GM12865 (cell line): ENCODE measurements at regions not wholly inside any gene's neighbourhood (a gene's known extent, or its start where the extent isn't known, plus 50 kb on each side); places are given as distances from the start of the nearest gene placed in this dataset.
A peak's percentile ranks its signal among the peaks of the same experiment; 100 is the strongest.

ENCODE experiments used
- DNase-seq: peaks from one replicate; pipeline ENCODE4 v3.0.0; 2010; ENCODE audit warnings: low read depth
- H3K4me3 ChIP-seq: 2 replicates; pipeline ENCODE4 v1.5.1; 2011; ENCODE audit warnings: mild to moderate bottlenecking, low read depth, low read length, control low read depth
- TF ChIP-seq, protein P1 (sequence below): IDR thresholded peaks from 2 replicates; pipeline ENCODE4 v1.5.1; 2011; ENCODE audit warnings: low read length, control low read depth, low read depth, inconsistent platforms; ENCODE audit not compliant: insufficient read depth; ENCODE audit errors: missing control alignments

DNA sequence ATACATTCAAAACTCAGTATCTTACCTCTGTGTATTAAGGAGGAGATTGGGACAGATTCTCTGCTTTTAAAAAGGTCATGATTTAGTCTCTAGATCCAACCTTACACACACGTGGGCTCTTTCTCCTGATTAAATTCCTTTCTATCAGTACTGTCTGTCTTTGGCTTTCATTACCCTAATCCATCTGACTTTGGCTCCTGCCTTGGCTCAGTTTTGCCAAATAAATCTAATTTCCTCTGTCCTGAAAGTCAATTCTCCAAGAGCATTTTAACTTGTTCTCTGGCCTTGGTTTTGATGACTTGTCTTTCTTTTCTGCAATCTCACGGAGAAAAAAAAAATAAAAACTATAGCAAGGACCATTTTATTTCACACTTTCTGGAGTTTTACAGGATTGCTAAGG, 176.6 kb upstream of the PDGFD start:
- no peak overlapping the region for H3K4me3 ChIP-seq
- no peak for DNase-seq
- TF ChIP-seq, protein P1, sequence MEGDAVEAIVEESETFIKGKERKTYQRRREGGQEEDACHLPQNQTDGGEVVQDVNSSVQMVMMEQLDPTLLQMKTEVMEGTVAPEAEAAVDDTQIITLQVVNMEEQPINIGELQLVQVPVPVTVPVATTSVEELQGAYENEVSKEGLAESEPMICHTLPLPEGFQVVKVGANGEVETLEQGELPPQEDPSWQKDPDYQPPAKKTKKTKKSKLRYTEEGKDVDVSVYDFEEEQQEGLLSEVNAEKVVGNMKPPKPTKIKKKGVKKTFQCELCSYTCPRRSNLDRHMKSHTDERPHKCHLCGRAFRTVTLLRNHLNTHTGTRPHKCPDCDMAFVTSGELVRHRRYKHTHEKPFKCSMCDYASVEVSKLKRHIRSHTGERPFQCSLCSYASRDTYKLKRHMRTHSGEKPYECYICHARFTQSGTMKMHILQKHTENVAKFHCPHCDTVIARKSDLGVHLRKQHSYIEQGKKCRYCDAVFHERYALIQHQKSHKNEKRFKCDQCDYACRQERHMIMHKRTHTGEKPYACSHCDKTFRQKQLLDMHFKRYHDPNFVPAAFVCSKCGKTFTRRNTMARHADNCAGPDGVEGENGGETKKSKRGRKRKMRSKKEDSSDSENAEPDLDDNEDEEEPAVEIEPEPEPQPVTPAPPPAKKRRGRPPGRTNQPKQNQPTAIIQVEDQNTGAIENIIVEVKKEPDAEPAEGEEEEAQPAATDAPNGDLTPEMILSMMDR = no peak

DNA sequence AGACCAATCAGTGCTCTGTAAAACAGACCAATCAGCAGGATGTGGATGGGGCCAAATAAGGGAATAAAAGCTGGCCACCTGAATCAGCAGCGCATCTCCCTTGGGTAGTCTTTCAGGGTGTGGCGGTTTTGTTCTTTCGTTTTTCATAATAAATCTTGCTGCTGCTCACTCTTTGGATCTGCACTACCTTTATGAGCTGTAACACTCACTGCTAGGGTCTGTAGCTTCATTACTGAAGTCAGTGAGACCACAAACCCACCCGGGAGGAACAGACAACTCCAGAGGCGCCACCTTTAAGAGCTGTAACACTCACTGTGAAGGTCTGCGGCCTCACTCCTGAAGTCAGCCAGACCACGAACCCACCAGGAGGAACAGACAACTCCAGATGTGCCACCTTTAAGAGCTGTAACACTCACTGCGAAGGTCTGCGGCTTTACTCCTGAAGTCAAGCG, 175.5 kb upstream of the PDGFD start:
- H3K4me3 ChIP-seq = no peak overlapping the region
- TF ChIP-seq, protein P1 = no peak
- peak; percentile 42 for DNase-seq

DNA sequence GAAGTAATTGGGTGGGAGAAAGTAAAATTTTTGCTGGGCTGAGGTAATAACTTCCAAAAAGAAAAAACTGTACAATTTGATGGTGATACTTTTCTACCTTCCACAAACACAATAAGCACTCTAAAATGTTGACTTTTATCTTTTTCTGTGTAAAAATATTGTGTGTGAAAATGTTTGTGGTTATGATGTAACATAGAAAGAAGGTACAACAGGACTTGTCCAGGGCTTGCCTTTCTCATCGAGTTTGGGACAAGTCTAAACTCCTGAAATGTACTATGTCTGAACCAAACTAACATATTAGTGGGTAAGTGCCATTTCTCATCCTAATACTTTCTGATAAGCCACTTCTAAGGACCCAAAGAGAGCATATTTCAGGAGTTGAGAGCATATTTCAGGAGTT, 174.2 kb upstream of the PDGFD start:
- no peak for DNase-seq
- no peak overlapping the region for H3K4me3 ChIP-seq
- TF ChIP-seq, protein P1 = no peak

DNA sequence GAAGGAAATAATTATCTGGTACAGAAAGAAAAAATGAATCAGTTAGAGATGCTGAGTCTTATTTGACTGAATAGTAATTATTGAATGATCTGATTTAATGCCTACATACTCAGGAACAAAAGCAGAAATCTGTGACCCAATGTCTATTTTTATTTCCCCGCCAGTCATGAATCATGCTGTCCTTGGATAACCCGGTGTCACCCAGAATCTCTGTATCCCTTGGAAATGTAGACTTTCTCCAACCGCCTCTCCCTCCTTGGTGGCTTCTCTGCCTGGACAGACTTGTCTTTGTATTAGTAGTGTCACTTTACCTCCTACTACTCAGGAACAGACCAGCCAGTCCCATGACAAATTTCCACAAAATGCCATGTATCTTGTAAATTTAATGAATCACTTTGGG, 173.3 kb upstream of the PDGFD start:
- DNase-seq = no peak
- TF ChIP-seq, protein P1 = no peak
- no peak overlapping the region for H3K4me3 ChIP-seq

DNA sequence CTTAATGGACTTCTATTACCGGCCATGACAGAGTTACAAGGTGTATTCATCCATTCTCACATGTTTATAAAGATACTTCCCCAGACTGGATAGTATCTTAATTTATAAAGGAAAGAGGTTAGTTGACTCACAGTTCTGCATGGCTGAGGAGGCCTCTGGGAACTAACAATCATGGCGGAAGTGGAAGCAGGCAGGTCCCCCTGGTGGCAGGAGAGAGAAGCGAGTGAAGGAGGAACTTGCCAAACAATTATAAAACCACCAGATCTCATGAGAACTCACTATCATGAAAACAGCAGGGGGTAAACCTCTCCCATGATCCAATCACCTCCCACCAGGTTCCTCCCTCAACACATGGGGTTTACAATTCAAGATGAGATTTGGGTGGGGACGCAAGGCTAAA, 170.0 kb upstream of the PDGFD start:
- peak; percentile 48 for DNase-seq
- TF ChIP-seq, protein P1 = peak; percentile 52
- H3K4me3 ChIP-seq = no peak overlapping the region

DNA sequence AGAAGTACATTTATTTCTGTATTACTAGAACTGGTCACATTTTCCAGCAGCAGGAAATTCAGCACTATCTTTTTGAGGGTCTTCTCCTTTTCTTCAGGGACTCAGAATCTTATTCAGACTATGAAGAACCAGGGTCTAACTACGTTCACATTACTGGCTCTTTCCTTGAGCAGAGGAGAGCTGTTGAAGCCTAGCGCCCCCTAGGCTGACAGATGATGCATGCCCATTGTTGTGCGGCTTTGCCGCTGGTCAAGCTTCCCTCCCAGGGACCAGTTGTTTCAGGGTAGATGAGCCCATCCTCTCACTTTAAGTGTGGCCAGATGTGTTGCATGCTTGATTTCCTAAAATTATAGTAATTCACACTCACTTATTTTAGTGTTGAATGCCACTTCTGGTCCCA, 168.2 kb upstream of the PDGFD start:
- DNase-seq = peak; percentile 44
- TF ChIP-seq, protein P1 = peak; percentile 62
- no peak overlapping the region for H3K4me3 ChIP-seq

DNA sequence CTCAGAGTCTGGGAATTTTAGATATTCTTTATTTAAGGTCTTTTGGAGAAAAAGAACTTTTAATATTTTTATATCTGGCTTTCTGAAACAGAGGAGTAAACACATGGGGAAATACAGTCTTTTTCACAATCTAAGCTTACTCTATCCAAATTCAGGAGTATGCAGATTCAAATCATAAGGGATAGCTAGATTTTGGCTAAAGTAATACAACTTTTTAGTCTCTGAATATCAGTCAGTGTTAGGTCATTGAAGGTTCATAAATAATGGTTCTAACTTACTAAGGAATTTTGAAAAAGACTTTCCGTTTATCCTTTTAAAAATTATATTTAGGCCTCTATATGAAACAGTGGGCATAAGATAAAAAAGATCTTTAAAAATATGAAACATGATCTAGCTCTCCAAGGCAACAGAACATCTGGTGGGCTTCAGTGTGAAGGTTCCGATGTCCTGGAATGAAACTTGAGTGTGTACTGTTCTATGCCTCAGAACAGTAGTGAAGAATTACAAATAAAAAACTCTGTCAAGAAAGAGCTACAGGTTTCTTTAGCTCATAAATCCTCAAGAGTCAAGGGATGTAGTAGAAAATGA, 165.2 kb upstream of the PDGFD start:
- TF ChIP-seq, protein P1 = no peak
- no peak overlapping the region for H3K4me3 ChIP-seq
- DNase-seq = no peak
